Stimulated activated CD4-positive, alpha-beta T cell treated with anti-CD3 and anti-CD28 coated beads, Interleukin-2, amount 100 ng/mL, for 4 hours (primary cell): ENCODE measurements at regions not wholly inside any gene's neighbourhood (a gene's known extent, or its start where the extent isn't known, plus 50 kb on each side); places are given as distances from the start of the nearest gene placed in this dataset.
"Not testable (repeated sequence)": the region's sequence is repeated elsewhere in the genome, so short reads cannot be mapped to it uniquely, and the experiment has no call there.

ENCODE experiments used
- DNase-seq: peaks from one replicate; pipeline ENCODE4 v3.0.0-alpha.2; 2020; ENCODE audit warnings: low read depth

GRCh38 chr16:26721957-26722356 is 344.8 kb upstream of the C16orf82 start:
- DNase-seq = not testable (repeated sequence)

- DNase-seq = no peak
Observed at GRCh38 chr16:26724189-26724588, 342.5 kb upstream of the C16orf82 start.

DNA sequence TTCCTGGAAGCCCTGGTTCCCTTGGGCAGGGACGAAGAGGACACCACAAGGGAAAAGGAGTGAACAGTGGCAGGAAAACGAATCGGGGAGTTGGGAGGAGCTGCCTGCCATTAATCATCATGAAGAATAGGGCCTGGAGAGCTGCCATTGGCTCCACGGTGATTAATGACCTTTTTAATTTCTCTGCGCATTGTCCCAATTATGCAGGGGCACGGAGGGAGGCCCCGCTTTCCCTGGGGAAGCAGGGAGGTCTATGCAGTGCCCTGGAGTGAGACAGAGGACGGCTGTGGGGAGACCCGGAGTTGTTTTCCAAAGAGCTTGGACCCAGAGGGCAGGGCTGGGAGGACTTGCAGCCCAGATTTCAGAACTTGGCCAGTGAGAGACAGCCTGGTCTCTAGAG is 338.9 kb upstream of the C16orf82 start:
- no peak for DNase-seq

DNA sequence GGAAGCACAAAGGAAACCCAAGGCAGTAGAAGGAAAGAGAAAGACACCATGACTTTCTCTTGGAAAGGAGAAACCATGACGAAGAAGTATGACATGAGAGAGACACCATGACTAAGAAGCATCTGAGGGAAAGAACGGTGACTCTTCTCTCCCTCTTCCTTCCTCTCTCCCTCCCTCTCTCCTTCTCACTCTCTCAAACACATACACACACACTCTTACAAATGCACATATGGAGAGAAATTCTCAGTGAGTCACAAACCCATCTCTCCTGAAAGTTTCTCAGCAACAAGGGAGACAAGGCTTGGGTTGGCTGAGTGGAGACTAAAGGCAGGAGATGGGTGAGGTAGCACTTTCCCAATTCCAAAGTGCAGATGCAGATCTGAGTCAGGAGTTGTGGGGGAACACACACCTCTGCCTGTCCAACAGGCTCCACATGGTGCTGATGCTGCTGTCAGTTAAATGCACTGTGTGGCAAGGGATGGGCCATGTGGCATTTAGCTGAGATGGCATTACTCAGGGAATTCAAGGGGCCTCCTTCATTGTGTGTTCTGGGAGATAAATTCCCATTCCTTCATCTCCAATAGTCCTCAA is 336.7 kb upstream of the C16orf82 start:
- no peak for DNase-seq

DNA sequence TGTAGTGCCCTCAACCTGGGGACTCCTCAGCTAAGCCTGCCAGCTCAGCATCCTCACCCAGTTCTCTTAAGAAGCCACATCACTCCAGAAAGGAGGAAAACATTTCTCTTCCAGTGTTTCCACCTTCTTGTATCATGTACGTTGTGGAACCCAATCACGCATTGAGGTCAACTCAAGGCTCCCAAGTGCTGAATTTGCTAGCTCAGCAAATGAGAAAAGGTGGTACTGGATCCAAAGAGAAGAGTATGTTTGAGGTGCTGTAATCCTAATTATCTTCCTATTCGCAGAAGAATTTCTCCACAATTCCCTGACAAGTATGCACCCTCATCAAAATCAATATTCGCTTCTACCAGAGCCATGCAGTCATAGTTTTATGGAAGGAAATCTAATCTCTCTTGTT is 335.0 kb upstream of the C16orf82 start:
- no peak for DNase-seq

DNA sequence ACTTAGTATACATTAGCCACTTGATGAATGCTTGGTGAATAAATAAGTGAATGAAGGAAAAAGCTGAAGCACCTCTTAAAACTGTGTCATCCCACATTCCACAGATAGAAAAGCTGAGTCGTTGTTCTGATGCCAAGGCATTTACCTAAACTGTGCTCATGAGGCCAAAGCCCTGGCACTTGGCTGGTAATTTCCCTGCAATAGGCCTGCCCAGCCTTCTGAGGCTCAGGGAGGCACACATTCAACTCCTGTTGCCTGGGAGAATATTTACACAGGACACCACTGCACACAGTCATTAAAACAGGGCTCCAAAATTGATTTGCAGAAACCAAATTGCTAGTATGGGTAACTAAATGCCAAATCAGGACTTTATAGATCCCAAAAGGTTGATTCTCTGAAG is 333.0 kb upstream of the C16orf82 start:
- no peak for DNase-seq

DNA sequence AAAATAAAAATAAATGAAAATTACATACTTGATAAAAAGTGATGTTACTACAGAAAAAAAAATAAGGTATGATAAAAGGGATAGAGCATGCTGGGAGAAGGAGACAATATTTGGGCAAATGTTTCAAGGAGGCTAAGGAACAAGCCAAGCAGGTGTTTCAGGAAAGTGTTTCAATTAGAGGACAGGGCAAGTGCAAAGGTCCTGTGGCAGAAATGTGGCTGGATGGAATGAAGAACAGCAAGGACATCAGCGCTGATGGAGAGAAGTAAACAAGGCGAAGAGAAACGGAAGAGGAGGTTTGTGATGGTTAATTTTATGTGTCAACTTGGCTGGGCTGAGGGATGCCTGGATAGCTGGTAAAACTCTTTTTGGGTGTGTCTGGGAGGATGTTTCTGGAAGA is 331.2 kb upstream of the C16orf82 start:
- no peak for DNase-seq

DNA sequence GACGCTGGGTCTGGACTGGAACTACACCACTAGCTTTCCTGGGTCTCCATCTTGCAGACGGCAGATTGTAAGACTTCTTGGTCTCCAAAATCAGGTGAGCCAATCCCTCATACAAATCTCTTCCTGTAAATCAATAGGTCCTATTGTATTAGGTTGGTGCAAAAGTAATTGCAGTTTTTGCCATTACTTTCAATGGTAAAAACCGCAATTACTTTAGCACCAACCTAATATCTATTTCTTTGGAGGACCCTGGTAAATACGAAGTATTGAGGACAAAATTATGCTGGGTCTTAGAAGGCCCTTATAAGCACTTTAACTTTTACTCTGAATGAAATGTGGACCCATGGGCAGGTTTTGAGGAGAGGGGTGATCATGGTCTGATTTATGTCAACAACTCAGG is 330.6 kb upstream of the C16orf82 start:
- DNase-seq = no peak

DNA sequence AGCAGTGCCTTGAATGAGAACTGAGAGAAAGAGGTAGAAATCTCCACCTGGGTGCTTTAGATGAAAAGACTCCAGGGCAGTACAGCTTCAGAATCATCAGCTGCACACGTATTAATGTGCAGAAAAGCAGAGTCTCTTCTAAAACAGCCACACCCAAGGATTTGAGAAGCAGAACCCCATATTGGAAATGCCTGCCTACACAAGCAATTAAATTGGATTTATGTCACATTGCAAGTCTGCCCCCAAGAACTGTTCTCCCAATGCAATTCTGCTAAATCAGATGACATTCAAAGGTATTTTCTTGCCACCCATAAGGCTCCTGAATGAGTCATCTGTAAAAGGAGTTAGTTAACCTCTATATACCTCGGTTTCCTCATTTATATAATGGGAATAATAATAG is 326.0 kb upstream of the C16orf82 start:
- no peak for DNase-seq

DNA sequence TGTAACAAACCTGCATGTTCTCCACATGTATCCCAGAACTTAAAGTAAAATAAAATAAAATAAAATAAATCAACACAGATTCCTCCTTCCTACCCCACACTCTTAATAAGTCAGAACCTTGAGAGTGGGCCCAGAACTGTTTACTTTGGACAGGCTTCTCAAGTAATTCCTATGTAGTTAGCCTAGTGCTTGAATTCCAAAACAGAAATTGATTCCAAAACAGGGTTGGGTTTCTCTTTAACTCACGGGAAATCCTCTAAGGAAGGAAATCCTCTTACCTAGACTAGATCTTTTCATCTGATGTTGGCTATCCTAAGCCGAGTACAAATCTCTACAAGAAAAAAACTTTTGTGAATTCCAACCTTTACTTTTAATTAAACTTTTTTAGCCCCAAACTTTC is 324.7 kb upstream of the C16orf82 start:
- no peak for DNase-seq

GRCh38 chr16:26744430-26744829 is 322.3 kb upstream of the C16orf82 start:
- DNase-seq = no peak

GRCh38 chr16:26747760-26748159 is 319.0 kb upstream of the C16orf82 start:
- no peak for DNase-seq

GRCh38 chr16:26749072-26749471 is 317.7 kb upstream of the C16orf82 start:
- no peak for DNase-seq

DNA sequence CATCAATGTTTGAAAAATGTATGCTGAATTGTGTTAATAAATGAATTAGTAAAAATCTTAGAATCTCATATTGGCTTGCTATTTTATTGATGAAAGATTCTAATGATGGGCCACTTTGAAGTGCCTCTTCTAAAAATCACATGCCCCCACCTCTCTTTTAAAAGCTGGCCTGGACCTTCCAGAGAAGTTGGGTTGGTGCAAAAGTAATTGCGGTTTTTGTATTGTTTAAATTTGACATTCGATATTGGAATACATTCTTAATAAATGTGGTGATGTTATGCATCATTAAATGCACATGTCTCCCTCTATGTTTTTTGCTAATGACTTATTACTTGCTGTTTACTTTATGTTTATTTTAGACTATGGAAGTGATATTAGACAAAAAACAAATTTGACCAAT is 314.6 kb upstream of the C16orf82 start:
- DNase-seq = no peak

DNA sequence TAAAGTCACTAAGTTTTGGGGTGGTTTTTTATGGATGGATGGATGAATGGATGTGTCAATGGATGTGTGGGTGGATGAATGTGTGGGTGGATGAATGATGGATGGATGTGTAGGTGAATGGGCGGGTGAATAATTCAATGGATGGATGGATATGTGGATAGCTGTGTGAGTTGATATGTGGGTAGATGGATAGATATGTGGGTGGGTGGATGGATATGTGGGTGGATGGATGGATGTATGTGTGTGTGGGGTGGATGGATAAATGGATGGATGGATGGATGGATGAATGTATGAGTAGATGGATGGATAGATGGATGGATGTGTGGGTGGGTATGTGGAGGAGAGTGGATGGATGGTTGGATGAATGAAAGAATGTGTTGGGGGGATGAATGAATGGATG is 310.1 kb upstream of the C16orf82 start:
- DNase-seq = no peak

- no peak for DNase-seq
Observed at GRCh38 chr16:26762594-26762993, 304.1 kb upstream of the C16orf82 start.

GRCh38 chr16:26765087-26765486 is 301.6 kb upstream of the C16orf82 start:
- no peak for DNase-seq

GRCh38 chr16:26768385-26769010 is 298.2 kb upstream of the C16orf82 start:
- no peak for DNase-seq

GRCh38 chr16:26770547-26770946 is 296.2 kb upstream of the C16orf82 start:
- DNase-seq = no peak

DNA sequence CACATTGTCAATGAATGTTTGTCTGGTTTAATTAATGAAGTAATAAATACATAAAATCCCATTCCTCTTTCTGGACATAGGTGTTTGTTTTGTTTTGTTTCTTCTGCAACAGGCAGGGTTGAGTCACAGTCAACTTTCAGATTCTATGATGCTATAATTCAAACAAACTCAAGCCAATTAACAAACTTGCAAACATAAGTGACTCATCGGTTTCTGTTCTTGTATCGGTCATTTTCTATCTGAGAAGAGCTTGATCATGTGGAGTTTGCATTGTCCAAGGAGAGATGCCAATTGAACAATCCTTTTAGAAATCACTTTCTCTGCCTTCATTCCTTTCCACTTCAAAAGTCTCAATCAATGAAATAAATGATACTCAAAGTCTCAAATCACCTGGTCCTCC is 294.2 kb upstream of the C16orf82 start:
- no peak for DNase-seq

GRCh38 chr16:26777821-26778220 is 288.9 kb upstream of the C16orf82 start:
- no peak for DNase-seq

GRCh38 chr16:26787924-26788323 is 278.8 kb upstream of the C16orf82 start:
- no peak for DNase-seq

DNA sequence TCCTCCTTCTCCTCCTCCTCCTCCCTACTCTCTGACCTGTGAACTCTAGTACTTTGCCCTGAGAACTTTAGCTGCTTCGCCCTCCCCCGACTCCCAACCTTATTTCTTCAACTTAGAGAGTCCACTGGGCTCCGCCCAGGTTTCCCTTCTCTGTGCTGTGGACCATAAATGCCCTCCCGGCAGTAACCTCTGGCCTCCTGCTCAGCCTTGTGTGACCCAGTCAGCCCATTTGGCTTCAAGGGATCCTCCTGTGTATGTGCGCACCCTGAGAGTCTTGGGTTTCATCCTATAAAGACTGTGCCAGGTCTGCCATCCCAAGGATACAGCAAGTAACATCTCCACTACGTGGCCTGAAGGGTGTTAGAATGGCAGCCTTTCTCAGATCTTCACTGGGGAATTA is 275.6 kb upstream of the C16orf82 start:
- no peak for DNase-seq

DNA sequence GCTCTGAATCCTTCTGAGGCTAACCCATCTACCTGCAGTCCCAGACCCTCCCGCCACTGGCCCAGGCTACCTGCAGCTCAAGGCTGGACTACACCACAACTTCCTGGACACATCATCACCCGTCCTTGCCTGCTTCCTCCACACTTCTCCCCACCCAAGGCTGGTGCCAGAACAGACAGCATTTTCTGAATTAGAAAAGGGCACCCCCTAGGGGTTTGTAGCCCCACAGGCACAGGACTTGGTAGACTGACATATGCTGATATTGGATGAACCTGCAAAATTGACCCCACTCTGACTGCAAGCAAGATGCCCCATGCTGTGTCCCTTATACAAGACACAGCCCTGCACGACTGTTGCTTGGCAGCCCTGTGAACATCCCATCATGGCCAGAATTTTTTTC is 271.5 kb upstream of the C16orf82 start:
- DNase-seq = no peak
